GM18858 (cell line): ENCODE measurements at regions not wholly inside any gene's neighbourhood (a gene's known extent, or its start where the extent isn't known, plus 50 kb on each side); places are given as distances from the start of the nearest gene placed in this dataset.

Experiments
- ATAC-seq: cut with Tn5 transposase; IDR thresholded peaks from one replicate; pipeline ENCODE4 v1.9.1; 2021; ENCODE audit not compliant: unreplicated experiment

DNA sequence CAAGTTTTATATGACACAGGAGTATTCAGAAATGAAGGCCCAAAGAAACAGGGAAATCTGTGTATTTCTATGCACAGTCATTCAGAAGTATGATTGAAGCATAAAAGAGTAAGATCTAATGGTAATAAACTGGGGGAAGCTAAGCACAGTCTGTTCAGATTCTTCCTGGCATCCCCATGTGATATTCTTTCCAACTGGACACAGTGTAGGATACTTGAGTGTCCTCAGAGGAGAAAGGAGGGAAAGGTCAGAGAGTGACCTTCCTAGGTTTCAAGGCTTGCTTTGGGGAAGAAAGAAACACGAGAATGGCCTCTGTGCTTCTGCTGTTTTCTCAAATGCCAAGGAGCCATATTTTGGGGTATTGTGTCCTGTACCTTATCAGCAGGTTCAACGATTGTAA is 1798.4 kb upstream of the WWC1 start:
- ATAC-seq: no peak

DNA sequence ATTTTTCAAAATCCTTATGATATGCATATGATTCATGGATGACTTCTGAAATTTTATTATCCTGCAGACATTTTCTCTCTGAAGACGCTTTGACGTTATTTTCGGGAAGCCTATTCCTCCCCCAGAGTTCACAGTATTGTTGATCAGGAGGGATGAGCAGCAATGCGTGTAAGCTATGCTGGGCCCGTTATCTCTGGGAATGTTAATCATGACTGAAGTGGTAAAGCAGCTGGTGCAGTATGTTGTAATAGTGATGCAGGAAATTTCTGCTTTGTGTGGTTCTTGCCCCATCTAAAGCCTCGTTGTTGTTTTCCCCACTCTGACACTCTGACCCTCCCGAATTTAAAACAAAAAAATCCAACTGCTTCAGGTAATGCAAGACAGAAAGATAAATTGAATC is 1797.8 kb upstream of the WWC1 start:
- ATAC-seq: no peak

DNA sequence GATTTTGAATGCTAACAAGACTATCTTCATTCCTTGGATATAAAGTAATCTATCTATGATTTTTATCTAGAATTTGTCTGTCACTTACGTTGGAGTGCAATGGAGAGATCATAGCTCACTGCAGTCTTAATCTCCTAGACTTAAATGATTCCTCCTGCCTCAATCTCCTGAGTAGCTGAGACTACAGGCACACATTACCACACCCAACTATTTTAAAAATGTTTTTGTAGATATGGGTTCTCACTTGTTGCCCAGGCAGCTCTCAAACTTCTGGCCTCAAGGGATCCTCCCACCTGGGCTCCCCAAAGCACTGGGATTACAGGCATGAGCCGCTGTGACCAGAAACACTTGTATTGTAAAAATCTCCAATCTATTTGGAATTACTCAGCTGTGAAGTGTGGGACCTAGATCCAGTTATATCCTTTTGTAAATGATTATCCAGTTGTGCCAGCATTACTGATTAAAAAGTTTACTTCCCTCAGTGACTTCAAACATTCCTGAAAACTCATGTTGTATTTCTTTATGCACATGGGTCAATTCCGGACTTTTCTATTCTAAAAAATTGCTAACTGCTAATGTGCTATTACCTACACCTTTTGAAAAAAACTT is 1793.8 kb upstream of the WWC1 start:
- ATAC-seq: no peak

DNA sequence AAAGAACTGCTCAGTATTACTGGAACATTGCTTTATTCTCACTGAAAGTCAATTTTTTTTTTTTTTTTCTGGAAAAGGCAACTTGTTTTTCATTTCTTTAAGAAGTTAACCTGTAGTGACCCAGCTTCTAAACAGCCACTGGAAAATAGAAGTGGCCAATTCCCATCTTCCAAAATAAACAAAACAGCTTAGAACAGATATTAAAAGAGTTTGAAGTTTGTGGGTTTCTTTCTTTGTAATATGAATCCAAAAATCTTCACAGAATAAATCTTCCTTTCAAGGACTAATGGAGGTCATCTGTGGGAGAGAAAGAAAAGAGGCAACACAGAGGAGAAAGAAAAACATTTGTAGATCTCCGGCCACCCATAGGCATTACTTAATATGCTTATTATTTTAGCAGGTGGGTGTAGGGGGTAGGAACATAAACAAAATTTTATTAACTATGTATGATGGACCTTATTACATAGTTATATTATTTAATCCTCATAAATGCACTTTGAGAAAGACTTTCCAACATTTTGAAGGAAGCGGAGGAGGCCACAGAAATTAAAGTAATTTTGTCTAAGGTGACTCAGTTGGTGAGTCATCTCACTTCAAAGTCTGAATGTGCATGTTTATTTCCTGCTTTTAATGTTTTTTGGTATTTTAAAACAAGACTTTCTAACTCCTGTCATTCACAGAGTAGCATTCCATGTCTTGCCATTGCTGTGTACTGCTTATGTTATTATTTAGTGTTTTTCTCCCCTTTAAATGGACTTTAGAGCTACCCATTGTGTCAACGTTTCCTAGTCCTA is 1791.8 kb upstream of the WWC1 start:
- no peak for ATAC-seq

DNA sequence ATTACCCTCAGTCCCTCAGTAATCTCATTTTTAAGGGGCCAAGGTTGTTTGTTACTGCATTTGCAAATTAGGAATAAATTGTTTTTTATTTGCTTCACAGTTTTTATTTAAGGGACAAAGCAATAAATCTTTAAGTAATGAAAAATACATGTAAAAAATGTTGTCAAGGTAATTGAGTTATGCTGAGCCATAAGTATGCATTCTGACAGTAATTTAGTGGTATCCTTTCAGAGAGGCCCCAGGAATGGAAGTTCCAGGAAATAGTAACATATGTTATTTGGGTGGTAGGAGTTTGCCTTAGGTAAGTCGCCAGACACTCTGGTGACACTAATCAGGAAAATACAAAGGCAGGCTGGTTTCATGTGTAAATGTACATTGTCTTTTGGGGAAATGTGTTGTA is 1787.9 kb upstream of the WWC1 start:
- ATAC-seq: no peak

DNA sequence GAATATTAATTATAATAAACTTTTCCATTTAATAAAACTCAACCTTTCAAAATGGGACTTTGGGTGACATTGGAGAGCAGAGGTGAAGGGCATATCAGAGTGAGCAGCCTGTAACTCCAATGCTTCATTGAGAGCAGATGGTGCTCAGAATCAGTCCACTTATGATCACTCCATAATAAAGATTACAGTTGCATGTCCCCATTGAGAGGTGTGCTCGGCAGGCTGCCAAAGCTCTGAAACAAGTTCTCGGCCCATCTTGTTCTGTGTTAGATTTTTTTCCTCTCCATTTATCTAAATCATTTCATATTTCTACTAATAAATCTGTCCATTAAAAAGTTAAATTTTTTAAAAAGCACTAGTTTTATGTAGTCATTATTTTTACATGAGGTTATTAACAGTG is 1786.4 kb upstream of the WWC1 start:
- ATAC-seq: no peak

DNA sequence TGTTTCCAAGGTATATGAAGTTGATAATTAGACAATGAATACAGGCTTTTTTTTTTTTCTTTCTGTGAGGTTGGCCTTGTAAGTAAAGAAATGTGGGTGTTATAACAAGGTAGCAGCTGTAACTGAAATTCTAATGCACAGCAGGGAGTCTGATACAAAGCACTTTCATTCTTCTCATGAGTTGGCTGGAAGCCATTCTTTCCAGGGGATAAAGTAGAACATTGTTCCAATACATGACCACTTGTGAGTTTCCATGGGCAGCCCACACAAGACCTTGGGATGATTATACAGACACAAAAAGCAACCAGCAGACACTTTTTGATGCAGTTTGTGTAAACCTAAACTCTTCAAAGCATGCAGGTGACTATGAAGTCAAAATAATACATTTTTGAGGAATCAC is 1785.9 kb upstream of the WWC1 start:
- ATAC-seq: no peak

DNA sequence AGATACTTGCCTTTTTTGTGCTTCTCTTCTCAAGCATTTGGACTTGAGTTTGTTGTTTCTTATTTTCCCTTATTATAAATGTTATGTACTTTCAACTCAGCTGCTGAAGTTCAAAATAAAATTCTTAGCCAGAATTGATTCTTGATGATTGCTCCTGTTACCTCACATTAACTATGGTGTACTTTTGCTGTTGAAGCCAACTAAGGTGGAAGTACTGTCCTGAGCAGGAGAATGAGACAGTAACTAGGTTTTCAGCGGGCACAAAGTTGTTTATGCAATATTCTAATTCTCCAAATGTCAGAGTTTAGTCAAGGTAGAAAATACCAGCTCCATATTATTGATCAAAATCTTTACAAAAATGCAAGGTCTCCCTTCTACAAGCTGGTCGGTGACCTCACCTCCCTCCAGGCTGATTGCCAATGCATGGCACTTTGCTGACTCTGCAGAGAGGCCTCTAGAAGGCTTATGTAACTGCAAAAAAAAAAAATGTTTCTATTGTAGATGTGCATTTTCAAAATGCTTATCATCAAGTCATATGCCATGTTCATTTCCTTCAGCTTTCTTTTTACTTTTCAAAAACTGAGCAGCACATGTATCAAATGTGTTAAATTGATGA is 1783.5 kb upstream of the WWC1 start:
- no peak for ATAC-seq

DNA sequence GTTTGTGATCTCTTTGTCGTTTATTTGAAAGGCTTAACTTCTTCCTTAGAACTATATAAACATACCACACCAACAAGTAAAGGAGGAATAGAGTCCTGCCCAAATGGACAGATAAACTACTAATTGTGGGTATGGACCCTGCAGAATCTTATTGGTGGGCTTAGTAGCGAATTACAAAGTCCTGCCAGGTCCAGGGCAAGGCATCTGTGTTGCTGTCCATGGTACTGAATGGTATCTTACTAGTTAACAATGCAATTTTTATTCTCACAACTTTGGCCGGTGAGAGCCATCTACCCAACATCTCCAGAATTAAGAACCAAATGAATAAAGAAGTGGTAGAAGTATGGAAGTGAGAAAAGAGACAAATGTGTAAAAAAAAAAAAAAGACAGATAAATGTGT is 1782.4 kb upstream of the WWC1 start:
- ATAC-seq: no peak

DNA sequence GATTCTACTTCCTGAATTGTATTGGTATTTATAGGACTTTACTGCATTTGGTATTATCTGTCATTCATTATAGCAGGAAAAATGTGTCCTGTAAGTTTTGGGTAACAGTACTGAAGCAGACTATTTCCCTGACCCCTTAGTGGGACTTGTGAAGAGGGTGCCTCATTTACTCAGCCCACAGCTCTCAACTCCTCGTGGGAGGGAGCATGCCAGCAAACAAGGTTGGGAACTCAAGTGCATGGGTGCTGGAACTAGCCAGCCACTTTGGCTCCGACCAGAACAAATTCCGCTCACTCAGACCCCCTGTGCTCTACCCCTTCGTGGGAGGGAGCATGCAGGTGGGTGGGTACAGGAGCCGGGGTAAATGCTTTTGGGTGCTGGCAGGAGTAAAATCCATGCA is 1773.5 kb upstream of the WWC1 start:
- no peak for ATAC-seq

DNA sequence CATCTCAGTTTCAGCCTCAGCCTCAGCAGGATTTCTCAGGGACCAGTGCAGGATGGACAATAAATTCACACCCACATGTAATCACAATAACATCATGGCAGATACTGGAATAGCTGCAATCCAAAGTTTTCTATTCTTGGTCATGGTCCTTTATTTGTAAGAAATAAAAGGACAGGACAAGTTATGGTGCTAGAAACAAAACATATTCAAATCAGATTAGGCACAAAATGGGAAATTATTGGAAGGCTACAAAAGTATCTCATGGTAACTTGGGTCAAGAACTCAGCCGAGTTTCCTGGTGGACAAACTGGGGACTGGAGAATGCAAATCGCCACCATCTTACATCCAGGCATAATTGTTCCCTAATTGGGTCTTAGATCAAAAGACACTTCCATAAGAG is 1768.2 kb upstream of the WWC1 start:
- ATAC-seq: no peak

DNA sequence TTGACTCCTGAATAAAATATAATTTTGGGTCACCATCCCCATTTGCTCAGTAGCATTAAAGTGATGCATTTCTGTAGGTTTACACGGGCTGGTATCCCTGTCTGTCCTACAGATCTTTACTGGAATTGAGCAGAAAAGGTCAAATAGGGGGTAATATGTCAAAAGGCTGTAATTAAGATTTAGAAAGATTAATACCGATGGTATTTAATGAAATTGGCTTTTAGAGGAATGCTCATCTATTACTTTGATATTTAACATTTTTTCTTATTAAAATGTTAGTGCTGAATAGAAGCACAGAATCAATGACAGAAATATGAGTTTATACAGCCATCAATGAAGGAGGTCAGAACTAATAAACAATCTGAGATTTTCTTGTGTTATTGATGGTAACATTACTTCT is 1762.2 kb upstream of the WWC1 start:
- ATAC-seq: no peak

DNA sequence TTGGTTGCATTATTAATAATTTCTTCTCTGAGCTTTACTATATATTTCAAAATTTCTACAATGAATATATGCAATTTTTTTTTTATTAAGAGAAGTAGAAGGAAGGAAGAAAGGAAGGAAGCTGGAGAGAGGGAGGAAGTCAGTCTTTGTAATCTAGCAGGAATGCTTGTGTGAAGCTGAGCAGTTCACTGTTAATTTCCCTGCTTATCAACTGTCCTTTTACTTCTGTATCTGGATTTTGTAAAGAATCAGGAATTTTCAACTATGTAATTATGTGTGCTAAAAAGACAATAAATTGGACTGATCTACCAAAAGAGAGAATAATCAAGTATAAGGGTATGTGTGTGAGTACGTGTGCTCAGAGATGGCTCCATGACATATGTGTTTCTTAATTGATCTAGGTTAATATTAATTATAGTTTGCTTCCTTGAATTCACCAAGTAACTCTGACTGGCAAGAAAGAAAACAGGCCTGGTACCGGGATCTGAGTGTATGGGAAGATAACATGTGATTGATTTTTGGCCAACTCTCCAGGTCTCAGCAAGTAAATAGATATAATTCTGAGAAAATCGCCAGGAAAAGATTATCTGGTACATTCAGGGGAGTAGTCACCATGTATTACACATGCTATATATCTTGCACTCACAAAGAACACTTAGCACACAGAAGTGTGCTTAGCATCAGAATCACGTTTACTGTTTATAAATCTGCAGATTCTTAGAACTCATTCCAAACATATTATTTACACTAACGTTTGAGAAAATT is 1758.8 kb upstream of the WWC1 start:
- no peak for ATAC-seq

DNA sequence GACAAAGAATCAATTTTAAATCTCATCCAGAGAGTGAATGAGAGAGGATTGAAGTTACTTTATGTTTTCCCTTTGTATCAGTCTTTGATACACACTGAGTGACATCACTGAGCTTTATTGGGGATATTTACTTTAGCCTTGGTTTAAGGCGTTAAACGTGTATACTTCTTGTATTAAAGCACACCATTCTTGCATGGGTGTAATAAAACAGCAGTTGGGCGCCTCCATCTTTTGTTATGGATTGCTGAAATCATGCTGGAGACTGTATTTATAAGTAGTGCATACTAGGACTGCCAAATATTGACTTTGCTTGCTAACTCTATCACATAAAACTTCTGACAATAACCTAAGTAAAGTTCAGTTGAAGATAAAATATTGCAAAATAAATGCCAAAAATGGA is 1755.8 kb upstream of the WWC1 start:
- no peak for ATAC-seq

DNA sequence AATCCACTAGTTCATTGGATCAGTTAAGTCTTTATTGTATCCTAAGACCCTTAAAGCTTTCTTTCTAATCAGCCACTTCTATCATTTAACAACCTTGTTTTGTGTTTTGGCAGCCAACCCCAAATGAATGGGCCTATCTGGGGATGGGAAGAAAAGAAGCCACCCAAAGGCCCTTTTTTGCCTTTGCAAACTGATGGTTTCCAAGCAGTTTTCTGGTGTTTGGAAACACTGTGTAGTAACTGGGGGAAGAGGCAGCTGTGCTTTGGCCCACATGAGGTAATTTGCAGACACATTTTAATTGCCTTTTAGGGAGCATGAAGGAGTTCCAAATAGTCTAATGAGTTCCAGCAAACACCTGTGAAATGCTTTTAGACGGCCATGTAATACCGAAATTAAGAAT is 1751.3 kb upstream of the WWC1 start:
- ATAC-seq: no peak

DNA sequence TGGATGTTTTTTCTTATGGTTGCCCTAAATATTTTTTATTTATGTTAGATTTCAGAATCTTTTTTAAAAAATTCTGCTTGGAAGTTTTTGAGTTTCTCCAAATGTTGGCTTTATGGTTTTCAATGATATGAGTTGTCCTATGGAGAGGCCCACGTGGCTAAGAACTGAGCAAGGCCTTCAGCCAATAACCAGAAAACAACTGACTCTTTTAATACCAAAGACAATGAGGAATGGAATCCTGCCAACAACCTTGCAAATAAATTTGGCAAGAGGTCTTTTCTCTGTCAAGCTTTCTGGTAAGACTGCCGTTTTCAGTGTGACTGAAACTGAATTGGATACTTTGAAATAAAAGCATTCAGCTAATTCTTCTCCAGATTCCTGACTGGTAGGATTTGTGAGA is 1740.1 kb upstream of the WWC1 start:
- no peak for ATAC-seq

DNA sequence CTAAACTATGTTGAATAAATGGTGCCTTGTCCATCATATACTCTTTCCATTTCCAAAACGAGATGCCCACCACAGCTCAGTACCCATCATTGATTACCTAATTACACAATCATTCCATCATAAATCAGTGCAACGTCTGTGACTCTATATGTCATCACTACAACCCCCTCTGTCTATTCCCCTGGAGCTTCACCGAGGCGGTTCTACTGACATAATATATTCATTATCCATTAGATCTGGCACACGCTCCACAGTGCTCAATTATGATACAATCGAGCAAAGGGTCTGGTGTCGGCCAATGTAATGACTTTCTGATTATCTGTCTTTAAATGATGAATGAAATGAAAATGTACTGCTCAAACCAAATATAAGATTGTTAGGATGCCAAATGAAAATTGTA is 1737.7 kb upstream of the WWC1 start:
- no peak for ATAC-seq

DNA sequence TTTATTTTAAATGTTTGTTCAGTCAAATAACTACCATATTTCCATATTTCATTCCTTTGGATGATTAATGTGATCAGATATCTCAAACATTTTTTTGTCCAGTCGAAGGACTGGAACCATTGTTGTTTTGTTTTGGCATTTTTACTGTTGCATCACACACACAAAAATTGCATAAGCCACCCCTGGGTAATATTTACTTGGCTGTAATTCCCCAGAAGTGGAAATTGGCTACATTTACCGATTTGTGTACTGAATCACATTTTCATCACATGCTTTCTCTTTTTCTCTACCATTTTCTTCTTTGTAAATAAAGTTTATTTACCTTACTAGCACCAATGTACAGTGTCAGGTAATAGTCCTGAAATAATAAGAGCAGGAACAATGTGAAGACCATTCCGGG is 1729.7 kb upstream of the WWC1 start:
- no peak for ATAC-seq

DNA sequence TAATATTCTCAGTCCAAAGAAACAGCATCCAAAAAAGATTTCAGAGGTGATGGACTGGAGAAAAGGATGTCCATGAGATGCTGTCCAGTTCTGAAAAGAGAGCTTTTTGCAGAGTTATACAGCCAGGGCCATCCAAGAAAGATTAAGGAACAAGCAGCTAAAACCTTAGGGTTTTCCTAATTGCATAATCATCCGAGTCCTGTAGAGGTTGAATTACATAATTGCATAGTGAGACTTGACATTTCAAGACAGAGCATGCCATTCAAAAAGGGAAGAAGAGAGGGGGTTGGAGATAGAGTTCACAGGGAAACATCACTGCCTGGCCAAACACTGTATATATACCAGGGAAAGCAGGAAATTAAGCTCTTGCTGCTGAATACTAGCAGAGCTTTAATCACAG is 1729.2 kb upstream of the WWC1 start:
- no peak for ATAC-seq

DNA sequence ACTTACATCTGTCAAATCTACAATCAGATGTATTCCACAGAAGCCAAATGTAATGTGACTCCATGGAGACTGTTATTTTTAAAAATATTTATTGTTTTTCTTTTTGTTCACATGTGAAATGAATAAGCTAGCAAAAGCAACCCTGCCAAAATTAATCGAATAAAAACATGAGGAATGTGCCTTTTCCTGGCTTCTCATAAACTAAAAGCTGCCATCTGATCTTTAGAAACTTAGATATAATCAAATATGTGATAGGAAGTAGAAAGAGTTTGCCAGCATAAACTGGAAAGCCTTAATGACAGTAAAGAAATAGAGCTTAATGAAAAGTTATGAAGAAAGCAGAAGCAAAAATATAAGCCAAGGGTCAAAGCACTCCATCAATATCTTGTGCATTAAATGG is 1724.7 kb upstream of the WWC1 start:
- ATAC-seq: no peak

DNA sequence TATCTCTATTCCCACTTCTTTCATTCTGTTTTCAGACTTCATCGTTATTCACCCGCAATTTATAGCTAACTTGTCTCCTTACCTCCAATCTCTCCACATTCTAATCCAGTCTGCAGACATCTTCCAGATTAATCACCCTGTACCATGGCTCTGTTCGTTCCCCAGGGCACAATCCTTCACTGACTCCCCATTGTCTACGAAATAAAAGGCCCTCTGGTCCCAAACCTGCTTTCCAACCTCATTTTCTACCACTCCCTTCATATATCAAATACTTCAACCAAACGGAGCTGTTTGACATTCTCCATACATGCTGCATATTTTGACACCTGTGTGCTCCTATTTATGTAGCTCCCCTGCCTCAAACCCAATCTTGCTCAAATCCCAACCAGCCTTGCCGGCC is 1720.6 kb upstream of the WWC1 start:
- ATAC-seq: no peak

DNA sequence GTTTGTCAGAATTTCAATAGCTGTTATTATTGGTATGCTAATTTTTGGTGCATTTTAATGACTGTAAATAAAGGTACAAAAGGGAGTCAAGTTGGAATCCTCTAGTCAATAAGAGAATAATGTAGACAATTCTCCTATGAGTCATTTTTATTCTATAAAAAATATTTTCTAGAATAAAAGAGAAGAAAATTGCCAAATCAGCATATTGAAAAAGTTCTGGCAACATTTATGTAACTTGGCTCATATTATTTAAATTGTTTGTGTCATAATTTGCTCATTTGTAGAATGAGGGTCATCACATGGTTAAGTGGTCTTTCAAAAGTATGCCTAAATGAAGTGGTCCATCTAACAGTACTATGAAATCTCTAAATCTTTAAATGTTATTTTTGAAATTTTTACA is 1719.8 kb upstream of the WWC1 start:
- ATAC-seq: no peak
